Stimulated activated CD4-positive, alpha-beta T cell treated with anti-CD3 and anti-CD28 coated beads, Interleukin-15, amount 100 ng/mL, for 1 hour (primary cell): ENCODE measurements at regions not wholly inside any gene's neighbourhood (a gene's known extent, or its start where the extent isn't known, plus 50 kb on each side); places are given as distances from the start of the nearest gene placed in this dataset.
"Not testable (repeated sequence)": the region's sequence is repeated elsewhere in the genome, so short reads cannot be mapped to it uniquely, and the experiment has no call there.

Experiments used
- DNase-seq, 2 donors: peaks; one replicate each; pipeline ENCODE4 v3.0.0-alpha.2; 2020; ENCODE audit warnings: low read depth in 1 of 2, low spot score in 1 of 2

DNA sequence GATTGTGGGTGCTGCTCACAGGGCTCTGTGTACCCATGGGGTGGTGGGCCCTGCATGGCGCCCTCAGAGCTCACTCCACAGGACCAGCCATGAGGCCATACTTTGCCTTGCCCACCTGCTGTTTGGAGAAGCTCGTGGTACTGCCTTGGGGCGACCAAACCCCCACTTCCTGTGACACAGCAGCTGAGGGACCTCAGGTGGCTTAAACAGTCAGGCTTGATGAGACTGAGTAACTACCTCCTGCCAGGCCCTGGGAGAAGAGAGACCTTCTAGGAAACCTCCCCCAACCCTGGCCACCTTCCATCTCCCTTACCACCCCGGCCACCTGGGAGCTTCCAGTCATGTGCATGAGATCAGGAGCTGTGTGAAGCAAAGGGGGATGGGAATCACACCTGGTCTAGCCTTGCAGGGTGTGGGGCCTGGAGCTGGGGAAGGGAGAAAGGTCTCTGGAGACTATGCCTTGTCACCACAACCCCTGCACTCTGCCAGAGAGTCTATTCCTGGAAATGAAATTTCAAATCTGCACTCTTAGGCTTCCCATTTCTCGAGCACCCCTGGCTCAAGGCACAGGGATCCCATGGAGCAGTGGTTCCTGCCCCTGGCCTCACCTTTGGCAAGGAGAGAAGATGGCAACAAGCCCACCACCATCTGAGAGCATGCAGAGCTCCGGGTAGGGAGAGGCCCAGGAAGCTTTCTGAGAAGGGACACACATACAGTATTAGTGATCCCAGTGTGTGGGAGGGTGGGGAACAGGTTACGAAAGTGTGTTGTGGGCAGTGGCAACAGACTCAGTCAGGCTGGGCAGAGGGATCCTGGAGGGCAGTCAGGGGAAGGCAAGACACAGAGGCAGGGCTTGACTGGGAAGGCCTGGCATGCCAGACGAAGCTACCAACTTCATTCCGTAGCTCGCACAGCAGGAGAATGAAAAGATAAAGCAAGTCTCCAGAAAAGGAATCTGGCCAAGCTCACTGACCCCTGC is 125.0 kb downstream of the URI1 start:
- no peak for DNase-seq

DNA sequence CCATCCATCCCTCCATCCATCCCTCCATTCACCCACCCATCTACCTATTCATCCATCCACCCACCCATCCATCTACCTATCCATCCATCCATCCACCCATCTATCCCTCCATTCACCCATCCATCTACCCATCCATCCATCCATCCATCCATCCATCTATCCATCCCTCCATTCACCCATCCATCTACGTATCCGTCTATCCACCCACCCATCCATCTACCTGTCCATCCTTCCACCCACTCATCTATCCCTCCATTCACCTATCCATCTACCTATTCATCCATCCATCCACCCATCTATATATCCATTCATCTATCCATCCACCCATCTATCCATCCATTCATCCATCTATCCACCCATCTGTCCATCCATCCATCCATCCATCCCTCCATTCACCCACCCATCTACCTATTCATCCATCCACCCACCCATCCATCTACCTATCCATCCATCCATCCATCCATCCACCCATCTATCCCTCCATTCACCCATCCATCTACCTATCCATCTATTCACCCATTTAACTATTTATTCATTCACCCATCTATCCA is 126.0 kb downstream of the URI1 start:
- not testable (repeated sequence) for DNase-seq

DNA sequence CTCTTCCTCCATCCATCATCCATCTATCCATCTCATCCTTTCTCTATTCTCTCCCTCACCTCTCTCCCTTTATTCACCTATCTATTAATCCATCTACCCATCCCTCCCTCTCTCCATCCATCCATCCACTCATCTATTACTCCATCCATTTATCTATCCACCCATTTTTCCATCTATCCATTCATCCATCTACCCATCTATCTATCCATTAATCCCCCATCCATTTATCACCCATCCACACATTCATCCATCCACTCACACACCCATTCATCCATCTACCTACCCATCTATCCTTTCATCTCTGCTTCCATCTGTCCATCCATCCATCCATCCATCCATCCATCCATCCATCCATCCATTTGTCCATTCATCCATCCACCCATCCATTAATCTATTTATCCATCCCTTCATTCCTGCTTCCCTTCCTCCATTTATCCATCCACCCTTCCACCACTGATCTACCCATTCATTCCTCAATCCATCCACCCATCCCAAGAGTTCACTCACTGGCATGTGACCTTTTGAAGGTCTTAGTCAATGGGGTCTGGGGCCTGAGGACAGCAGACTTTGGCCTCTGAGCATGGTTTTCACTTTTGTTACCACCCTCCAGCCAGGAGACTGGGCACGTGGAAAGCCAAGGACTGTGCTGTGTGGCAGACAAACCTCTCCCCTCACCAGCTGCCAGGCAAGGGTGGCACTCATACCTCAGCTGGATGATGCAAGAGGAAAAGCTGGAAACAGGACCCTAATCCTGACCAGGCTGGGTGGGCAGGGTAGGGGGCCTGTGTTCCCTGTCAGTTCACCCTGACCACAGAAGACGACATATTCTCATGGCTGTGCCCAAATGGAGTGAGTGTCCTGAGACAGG is 126.7 kb downstream of the URI1 start:
- no peak for DNase-seq

DNA sequence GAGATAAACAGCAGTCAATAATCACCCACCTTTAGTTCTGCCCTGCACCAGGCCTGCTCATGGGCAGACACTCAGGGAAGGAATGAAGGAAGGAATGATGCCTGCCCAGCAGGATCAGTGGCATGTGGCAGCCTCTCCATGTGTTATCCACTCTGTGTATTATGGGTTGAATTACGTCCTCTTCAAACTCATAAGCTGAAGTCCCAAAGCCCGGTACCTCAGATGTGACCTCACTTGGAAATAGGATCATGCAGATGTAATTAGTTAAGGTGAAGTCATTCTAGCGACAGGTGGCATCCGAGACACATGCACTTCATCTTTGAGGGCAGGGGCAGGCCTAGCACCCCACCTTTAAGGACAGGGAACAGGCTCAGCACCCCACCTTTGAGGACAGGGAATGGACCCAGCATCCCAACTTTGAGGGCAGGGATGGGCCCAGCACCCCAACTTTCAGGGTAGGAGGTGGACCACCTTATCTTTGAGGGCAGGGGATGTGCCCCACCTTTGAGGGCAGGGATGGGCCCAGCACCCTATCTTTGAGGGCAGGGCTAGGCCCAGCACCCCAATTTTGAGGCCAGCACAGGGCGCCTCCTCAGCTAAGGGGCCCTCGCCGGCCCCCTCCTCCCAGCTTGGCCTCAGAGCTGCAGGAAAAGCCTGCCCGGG is 127.6 kb downstream of the URI1 start:
- no peak for DNase-seq

DNA sequence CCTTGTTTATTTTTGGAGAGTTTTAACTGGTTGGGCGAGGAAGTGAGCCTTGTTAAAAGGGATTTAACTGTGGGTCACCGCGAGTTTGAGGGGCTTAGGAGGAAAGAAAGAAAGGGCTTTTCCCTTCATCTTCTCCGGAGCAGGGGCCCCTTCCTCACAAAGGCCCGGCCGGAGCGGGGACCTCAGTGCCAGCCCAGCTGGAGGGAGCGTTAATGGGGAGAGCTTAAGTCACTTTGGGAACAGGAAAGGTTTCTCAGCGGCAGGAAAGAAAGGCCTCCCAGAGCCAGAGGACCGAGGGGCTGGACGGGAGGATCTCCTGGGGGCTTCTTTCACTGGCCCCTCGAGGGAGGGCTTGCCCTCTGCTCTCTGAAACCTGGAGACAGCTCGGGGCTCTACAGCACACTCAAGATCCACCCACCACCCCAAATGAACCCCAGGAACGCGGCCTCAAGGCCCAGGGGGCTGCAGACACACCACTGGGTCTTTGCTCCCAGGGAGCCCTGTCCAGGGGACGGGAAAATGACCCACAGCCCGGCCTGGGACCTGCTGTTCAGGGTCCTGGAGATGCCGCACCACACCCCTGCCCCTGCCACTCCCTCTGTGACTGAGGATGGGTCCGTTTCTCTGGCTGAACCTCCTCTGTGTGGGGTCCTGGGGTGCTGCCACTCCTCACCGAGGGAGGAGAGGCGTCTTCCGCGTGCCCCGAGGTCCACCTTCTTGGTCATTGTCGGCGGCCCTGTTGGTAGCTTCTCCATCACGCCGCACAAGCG is 128.3 kb downstream of the URI1 start:
- no peak for DNase-seq

DNA sequence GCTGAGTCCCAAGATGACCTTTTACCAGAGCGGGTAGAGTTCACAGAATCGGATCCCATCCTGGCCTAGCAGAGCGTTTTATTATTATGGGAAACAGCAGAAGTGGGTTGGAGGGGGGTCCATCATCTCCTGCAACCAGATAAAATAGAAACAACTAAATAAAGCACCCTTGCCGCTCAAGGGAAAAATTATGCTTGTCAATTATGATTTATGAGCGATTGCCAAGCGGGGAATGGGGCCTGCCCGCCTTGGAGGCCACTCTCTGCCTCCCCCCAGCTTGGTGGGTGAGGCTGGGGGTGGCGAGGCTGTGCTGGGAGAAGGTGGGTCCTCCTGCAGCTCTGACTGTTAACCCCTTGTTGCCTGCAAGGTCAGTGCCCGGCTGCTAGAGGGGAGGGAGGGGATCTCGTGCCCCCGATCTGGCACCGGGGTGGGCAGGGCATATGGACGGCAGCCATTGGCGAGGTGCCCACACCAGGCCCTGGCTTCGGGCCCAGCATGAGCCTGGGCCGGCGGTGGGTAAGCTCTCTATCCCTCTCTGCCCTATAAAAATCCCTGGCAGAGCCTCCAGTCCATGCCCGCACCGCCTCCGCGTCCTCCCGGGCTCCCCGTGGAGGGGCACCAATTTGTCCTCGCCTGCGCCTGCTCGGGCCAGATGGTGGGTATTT is 129.1 kb downstream of the URI1 start:
- no peak for DNase-seq

DNA sequence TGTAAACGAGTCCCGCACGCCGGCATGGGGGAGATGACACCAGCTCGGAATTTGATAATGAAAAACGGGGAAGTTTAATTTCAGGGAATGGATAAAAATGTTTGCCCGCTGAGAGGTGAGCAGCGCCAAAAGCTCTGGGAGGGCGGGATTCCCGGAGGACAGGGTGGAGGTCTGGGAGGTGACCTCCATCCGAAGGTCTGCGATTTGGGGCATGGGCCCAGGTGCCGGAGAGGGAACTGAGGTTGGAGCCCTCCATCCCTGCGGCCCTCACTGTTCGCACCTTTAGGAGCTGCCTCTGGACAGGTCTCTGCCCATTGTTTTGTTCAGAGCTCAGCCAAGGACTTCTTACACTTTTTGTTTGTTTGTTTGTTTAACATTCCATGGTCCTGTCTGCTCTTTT is 129.8 kb downstream of the URI1 start:
- DNase-seq, result no peak

DNA sequence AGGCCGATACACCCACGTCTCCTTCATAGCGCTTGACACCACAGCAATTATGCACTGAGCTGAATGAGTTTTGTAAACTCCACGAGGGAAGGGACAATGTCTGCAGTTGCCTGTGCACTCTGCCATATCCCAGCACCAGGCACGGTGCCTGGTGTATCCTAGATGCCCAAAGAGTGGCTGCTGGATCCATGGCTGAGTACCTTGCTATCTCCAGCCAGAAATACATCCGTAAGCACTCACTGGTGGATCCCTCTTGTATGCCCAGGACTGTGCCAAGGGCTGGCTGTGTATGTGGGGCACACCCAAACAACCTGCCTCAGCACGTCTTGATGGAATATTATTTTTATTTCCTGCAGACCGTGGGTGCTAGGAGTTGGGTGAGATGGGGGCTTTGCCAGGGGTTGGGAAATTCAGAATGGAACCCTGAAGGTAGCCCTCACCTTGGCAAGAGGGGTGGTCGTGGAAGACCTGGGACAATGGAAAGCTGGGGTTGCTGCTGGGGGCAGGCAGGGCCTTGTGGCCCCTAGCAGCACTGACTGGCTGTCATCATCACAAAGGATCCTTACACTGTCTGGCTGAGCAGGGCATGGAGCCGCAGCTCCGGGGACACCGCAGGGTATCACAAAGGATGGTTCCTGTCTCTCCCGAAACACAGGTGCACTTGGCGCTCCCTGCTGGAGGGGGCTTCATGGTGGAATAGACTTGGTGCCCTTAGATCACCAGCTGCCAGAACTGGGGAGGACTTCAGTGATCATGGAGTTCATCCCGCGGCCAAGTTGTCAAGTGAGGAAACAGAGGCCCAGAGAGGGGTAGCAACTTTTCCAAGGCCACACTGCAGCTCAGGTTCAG is 131.3 kb downstream of the URI1 start:
- DNase-seq, result no peak

DNA sequence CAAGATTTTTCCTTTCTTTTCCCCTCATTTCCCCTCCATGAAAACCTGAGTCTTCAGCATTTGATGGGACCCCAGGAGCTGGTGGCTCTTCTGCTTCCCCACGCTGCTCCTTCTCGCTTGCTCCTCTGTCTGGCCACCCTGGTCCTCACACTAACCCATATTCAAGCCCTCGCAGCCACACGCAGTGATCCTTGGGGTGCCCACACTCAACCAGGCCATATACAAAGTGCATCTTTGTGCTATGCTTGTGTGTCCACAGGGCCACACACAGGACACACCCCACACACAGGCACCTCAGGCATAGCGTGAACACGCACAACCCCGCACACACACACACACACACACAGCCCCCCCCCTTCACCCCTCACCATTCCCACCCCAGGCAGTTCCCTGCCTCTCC is 132.1 kb downstream of the URI1 start:
- no peak for DNase-seq

DNA sequence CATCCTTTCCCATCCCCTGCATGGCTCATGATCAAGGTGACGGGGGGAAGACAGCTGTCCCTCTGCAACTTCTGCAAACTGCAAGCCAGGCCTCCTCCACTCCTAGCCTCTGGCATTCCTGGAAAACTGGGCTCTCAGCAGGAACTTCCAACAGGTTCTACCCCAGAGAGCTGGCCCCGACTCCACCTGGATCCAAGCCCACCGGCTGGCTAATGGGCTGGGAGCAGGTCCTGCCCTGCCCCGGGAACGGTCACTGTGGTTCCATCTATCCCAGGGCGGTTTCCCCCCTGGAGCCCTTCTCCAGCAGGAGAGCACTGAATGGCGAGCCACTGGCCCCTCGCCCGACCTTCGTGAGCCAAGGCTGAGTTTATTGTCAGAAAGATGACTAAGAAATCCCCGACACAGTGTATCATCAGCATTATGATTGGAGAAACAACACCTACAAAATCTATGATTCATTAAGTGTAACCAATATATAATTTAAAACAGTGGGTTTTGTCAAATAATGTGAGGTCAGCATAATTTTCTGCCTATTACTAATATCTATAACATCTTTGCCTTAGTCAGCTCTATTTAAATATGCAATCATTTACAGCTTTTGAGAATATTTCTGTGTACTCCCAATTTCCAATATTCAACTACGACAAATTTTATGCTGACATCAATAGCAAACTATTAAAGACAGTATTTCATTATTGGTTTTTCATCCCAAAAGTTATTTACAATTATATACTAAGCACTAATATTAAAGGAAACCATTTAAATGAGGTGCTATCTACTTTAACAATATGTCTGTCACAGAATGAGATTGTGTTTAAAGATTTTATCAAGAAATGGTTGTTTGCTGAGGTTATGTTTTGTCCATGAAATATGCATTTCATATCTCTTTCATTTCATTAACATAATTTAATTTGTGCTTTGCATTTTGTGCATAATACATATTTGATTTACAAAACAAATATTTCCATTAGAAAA is 133.0 kb downstream of the URI1 start:
- DNase-seq, result no peak

DNA sequence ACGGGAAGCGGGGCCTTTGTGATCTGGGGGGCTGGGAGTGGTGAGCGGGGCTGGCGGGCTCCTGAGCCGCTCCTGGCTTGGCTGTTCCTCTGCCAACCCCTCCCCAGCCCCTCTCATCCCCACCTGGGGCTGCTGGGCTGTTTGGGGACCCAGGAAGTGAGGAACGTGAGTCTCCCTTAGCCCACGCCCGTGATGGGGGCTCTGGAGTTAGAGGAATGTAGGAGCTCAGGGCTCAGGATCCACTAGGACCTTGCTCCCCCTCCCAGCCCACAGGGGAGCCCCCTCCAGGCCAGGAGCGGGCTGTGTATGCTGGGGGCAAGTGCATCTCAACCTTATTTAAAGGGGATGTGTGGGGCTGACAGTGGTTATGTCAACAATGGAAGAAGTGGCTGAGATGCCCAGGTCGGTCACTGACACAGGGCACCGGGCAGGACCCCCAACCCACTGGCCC is 134.1 kb downstream of the URI1 start:
- no peak for DNase-seq

DNA sequence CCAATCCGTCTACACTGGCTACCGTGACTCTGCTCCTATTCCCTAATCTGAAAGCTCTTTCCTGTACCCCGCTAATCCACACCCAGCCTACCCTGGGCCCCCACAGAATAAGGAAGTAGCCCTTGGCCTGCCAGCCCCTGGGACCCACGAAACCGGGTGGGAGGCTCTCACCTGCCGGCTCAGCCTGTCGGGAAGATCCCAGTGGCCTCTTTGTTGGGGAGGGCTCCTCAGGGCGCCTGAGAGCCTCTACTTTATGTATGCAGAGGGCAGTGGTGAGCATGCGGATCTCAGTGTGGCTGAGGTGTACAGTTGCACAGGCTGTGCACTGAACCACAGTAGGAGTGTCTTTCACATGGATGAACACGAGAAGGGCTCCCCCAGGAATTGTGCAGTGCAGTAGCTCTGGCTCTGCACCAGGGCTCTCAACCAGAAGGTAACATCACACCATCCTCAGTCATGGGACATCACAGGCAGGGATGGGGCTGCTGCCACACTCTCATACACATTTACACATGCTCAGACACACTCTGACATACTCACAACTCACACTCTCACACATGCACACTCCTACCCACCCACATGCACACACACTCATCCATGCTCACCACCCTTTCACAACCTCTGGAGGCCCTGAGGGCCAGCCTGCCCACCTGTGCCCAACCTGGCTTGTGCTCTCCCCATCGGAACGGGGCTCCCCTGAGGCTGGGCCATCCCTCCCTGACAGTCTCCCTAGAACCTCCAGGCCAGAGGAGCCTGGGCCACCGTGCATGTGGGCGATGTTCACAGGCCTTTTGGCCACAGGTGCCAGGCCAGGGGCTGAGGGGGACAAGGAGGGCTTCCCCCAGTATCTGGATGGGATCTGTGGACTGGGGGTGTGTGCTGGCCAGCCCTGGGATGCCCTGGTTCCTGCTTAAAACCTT is 135.0 kb downstream of the URI1 start:
- no peak for DNase-seq

DNA sequence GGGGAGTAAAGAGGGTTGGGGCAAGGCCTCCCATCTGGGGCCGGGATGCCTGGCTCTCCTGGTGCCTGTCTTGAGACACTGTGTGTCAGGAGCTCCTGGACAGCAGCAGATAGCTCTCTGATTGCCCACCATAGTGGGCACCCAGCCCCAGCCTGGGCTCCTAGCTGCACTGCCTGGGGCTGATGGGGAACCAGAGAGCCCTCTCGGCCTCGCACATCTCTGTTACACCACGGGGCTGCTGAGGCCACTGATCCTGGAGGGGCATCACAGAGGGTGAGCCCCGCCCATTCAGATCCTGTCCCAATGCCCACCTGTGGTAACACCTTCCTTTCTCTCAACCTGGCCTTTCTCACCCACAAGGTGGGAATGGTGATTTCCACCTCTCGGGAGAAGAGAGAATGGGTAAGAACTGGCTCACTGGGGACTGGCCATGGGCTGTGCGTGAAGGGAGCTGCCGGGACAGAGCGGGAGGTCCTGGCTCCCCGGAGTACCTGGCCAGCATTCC is 135.9 kb downstream of the URI1 start:
- DNase-seq, result no peak

DNA sequence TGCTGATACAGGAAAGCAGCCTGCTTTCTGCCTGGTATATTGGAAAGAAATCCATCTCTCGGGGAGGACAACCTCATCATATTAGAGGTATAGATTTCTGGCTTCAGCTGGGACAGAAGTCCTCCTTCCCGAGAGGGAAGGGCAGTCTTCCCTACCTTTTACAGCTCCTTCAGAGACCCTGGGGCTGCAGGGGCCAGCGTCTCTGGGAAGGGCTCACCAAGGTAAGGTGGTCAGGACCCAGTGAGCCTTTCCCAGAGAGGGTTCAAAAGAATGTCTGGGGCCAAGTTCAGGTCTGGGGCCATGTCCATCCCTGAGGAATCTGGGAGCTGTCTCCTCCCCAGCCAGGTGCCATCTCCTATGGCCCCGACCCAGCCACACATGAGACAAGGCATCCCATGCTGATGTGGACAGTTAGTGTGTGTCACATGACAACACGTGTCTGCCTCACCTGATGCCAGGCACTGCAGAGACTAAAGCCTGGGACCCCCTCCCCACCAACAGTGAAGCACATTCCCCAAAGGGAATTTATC is 136.4 kb downstream of the URI1 start:
- DNase-seq, result no peak

DNA sequence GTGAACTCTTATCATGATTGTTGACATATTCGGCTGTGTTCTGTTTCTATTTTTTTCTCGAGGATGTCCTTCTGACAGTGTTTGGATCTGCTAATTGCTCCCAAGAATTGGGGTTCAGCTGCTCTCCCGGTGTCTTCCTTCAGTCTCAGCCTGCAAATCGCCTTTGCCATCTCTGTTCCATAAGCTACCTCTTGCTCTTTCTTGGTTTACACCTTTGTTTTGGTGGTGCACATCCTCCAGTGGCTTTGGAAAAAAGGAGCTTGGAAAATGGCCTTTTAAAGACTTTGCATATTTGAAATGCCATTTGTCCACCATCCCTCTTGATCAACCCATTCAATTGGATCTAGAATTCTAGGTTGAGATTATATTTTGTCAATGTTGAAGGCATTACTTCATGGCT is 137.2 kb downstream of the URI1 start:
- DNase-seq, result no peak

DNA sequence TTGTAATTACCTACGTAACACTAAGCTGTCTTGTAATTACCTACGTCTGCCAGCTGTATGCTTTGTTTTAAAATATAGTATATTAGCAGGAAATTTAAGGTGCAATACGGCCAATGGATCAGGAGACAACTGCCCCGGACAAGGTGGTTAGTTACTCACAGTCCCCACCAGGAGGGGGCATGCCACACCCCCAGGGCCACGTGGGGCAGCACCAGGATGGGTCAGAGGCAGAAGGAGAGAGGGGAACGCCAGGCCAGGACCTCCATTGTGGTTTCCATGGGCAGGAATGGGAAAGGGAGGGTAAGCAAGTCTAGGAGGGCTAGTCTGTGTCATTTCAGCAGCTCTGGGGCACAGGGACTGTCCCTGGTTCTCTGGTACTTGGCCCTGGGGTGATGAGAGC is 140.1 kb downstream of the URI1 start:
- DNase-seq, result no peak
